Superior temporal gyrus (tissue), 1 donor: ENCODE measurements at regions not wholly inside any gene's neighbourhood (a gene's known extent, or its start where the extent isn't known, plus 50 kb on each side); places are given as distances from the start of the nearest gene placed in this dataset.

Experiments
- DNase-seq: peaks from one replicate; pipeline ENCODE4 v3.0.0-alpha.2; 2016; ENCODE audit errors: extremely low spot score

DNA sequence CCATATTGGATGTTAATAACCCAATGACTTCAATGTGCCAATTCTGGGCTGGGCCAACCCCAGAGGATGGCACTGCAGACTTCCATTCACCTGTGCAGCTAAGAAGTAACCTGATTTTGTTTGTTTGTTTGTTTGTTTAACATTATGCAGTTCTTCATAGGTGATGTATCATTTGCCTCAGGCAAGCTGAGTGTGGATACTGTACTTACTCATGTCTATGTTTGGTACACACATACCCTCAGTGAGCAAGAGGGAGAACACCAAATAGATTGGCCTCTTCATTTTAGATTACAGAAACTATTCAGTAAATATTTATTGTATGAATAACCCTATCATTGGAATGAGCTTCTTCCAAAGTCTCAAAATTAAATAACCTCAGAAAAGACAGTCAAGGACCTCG, 180.2 kb upstream of the SMC2 start:
- DNase-seq = no peak

DNA sequence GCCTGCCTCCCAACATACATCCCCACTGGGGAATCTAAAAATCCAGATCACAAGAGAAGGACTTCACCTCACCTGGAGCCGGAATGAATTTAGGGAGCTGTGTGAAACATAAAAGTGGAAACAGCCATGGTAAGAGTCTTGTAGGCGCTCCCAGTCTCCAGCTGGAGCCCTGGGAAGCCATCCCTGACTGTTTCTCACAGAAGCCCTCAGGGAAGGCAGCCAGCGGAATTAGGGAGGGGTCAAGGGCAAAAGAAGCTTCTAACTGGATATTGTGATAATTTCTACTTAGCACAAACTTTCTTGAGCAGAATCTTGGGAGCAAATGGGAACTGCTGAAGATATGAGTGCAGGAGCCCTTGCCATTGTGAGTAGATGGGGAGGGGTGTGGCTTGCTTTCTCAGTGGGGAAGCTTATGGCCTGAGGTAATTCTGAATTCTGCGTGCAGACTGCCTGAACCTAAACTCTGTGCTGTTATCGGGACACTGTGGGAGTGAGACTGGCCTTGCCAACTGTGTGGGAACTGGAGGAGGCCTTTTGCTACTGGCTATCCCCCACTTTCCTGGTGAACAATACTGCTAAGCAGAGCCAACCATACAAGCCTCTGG, 174.4 kb upstream of the SMC2 start:
- DNase-seq = no peak

DNA sequence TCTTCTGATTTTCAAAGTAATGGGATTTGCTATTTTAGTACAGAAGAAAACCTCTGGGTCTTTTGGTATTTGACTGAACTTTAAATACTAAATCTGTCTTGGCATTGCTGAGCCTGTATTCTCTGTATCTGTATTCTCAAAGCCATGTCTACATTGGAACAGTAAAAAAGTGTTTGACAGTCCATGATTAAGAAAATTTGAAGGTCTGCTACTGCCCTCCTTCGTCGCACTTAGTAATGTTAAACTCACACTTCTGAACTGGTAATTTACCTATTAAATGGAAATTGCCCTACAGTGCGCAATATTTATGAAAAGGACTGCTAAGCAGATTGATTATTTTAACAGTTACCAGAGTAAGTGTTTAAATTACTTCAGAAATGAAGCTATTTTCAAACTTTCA, 165.7 kb upstream of the SMC2 start:
- no peak for DNase-seq

DNA sequence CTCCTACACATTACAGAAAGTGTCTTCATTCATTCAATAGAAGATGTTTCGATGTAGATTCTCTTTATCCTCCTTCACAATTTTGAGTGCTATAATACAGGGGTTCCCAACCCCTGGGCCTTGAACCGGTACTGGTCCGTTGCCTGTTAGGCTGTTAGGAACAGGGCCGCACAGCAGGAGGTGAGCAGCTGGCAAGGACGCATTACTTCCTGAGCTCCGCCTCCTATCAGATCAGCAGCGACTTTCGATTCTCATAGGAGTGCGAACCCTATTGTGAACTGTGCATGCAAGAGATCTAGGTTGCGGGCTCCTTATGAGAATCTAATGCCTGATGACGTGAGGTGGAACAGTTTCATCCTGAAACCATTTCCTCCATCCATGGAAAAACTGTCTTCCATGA, 153.0 kb upstream of the SMC2 start:
- no peak for DNase-seq

DNA sequence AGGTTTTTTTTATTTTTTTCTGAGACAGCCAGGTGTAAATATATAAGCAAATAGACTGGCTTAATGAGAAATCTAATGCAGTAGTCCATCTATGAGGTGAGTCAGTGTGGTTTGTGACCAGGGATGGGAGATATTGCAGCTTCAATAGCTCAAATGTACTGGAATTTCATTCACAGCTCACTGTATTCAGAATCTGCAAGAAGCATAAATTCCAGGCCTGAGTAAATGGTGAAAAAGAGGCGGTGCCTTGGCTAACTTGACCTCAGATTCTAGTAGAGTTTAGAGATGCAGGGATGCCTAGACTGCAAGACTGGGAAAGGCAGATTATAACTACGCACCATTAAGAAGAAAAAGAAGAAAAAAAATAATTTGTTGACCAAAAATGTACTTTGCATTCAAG, 151.9 kb upstream of the SMC2 start:
- DNase-seq = no peak

DNA sequence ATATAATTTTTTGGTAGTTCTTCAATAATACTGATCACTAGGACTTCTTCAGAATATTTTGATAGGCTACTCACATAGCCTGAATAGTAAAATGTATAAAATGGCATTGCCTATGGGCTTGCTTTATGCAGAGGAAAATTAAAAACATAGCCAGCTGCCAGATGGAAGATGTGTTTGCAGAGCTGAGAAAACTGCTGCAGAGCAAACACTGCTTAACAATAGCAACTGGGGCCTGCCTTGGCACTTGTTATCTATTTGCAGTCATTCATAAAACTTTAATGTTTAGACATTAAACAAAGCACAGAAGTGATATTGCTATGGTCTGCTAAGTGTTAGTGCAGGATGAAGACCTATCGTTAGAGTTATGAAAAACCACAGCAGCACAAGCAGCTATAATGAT, 151.5 kb upstream of the SMC2 start:
- no peak for DNase-seq

DNA sequence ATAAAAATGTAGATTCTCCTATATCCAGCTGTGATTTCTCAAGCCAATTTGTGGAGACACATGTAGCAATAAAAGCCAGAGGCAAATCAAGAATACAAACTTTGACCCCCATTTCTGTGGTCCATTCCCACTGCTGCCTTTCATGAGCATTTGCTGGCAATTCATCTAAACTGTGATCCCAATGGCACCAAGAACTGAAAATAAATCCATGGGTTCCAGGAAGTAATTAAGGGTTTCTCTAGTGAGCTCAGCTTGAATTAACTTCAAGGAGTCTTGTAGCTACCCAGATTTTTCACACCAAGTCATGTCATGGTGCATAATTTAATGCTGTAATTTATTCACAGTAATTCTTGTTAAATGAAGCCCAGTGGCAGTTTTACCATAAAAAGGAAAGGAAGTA, 145.0 kb upstream of the SMC2 start:
- DNase-seq = no peak

DNA sequence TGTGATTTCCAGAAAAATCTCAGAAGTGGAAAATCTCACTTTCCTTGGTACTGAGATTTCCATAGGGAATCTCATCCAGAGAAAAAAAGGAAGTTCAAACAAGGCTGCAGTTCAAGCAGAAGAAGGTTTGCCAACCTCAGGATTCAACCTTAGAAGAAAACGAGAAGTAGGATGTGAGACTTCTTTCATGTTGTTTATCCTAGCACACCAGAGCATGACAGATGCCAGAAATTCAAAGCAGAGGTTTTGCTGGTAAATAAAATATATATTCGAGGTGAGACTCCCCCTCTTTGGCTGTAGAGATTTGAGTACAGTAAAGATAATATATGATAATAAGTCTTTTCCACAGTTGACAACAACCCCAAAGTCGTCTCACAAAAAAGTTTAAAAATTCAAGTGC, 116.9 kb upstream of the SMC2 start:
- DNase-seq = no peak

DNA sequence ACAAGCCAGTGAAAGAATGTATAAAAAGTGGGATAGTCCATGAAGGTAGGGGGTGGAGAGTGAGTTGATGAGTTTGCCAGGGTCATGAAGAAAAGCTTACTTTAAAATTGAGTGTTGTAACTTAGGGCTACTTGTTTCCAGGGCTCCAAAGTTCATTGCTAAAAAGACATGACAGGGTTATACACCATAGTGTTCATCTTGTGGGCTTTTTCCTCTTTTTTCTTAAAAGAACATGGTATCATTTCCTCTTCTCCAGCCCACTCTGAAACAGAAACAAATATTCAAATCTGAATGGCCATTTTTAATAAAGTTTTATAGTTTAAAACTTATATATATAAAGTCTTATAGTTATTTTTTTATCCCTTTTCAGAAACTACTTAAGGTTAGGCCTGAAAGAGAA, 115.7 kb upstream of the SMC2 start:
- no peak for DNase-seq

DNA sequence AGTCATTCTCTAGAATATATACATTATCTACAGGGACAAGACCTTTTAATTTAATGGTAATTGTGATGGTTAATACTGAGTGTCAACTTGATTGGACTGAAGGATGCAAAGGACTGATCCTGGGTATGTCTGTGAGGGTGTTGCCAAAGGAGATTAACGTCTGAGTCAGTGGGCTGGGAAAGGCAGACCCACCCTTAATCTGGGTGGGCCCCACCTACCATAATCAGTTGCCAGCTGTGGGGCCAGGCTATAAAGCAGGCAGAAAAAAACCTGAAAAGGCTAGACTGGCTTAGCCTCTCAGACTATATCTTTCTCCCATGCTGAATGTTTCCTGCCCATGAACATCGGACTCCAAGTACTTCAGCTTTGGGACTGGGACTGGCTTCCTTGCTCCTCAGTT, 112.2 kb upstream of the SMC2 start:
- no peak for DNase-seq

DNA sequence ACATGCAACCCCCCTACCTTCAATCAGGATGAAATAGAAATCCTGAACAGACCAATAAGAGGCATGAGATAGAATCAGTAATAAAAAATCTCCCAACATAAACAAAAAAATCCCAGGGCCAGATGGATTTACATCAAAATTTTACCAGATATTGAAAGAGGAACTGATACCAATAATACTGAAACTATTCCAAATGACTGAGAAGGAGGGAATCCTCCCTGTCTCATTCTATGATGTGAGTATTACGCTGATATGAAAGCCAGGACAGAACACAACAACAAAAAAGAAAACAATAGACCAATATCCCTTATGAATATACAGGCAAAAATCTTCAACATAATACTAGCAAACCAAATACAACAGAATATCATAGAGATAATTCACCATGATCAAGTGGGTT, 109.0 kb upstream of the SMC2 start:
- no peak for DNase-seq

DNA sequence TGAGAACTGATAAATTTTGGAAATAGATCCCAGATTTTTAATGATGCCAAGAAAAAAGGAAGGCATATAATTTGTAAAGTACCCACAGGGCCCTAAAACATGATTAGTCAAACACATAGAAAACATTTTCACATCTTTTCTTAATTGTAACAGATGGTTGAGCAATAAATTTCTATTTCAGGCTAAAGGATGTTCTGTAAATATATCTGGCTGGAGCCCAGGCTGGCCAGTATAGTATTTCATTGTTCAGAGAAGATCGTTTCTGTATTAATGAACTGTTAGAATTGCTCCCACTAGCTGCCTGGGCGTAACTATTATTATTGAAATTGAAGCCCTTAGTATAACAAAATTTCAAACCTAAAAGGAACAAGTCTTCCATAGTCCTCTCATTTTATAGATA, 105.3 kb upstream of the SMC2 start:
- DNase-seq = no peak

DNA sequence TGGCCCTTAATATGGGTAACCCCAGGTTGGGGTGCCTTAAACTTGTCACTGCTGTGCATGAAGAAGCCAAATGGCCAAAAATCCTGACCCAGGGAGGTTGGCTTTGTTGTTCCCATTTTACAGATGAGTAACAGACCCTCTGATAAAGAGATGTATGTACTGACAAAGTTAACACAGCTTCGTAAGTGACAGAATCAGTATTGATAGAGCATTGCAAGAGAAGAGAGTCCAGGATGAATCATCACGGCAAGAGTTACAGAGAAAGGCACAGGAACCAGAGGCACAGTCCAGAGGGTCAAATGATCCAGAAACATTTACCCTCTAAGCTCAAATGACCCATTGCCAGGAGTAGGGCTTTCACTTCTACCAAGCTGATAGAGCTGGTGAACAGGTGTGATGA, 103.8 kb upstream of the SMC2 start:
- DNase-seq = no peak

DNA sequence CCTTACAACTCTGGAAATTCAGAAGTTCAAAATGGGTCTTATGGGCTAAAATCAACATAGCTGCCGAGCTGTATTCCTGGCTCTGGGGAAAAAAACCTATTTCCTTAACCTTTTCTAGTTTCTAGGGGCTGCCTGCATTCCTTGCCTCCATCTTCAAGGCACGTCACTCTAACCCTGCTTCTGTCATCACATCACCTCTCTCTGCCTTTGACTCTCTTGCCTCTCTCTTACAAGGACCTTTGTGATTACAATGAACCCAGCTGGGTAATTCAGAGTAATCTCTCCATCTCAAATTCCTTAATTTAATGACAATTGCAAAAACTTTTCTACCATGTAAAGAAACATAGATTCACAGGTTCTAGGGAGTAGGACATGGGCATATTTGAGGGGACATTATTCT, 103.1 kb upstream of the SMC2 start:
- DNase-seq = no peak

DNA sequence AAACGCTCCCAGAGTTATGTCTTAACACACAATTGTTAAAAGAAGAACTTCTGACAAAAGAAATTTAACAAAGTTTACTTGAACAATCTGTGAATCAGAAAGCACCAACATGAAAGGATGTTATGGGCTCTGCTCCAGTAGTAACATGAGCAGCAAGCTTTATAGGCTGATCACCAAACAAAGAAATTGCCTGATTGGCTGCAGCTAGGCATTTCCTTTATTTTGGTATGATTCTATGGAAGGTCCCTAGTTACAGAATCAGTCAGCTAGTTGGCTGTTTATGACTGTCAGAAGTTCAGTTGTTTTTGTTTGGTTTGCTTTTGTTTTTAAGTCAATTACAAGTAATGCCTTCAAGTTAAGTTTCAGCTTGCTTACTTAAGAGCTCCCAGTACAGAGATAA, 102.4 kb upstream of the SMC2 start:
- DNase-seq = no peak

DNA sequence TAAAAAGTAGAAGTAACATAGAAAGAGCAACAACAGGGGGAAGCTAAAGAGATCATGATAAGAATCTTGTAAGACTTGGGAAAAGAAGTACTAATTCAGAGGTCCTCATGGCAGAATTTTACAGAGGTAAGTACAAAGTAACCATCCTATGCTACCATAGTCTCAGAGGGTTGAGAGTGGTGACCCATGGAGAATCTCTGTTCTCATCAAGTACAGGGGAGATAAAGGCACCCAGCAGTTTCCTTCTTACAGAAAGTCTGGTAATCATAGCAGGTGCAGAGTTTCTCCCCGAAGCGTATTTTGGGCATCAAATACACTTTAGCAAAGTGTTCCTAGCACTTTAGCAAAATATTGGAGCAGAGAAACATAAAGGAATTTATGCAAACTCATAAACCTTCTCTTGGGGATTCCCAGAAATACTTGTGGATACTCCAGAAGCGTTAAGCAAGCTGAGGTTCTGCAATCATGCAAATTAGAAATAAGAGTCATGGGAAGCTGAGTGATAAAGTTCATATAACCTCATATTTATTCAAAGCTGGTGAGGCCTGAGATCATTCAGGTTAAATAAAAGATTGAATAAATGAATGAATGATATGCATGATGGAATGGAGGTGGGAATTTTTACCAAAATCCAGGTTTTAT, 101.0 kb upstream of the SMC2 start:
- no peak for DNase-seq

DNA sequence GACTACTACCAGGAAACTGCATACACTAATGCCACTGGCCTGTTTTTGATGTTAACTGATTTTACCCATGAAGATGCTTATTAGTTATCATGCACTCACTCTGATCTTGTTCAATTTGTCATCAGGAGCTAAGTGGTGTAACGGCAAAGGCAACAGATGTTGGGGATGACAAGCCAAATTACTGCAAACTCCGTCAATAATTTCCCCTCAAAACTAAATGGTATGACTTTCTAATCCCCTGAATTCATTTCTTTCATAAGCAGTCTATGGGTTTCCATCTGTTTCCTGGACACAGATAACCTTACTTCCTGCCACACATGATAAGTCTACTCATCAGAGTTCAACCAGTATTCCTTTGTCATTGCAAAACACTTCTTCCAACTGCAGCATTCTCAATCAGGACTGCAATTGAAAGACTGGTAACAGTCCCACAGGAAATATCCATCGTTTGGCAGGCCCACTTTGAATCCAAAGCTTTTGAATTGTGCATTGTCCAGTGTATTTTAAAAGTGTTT, 96.2 kb upstream of the SMC2 start:
- DNase-seq = no peak

DNA sequence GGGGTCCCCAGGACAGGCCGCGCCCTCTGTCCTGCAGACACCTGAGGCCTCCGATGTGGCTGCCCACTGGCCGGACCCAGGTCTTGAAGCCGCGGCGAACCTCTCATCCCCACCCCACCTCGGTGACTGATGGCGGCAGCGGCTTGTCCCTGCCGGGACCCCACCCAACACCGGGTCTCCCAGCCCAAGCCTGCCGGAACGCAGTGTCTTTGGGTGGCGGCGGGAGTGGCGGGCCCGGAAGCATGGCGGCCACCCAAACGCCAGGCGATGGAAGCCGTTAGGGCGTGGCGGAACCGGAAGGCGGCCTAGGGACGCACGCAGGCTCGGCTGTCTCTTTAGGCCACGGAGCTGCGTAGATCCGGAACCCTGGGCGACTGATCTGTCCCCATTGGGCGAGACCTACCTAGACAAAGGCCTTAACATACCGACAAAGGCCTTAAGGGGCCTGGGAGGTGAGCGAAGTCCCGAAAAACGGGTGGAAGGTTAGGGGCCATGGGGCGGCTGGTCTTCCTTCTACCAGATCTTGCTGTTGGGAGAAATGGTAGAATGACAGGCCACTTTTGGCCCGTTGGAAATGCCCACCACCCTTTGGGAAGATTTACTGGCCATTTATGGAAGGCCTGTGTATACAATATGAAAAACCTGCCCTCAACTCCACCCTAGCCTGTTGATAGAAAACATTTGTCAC, 94.6 kb upstream of the SMC2 start:
- DNase-seq = no peak

DNA sequence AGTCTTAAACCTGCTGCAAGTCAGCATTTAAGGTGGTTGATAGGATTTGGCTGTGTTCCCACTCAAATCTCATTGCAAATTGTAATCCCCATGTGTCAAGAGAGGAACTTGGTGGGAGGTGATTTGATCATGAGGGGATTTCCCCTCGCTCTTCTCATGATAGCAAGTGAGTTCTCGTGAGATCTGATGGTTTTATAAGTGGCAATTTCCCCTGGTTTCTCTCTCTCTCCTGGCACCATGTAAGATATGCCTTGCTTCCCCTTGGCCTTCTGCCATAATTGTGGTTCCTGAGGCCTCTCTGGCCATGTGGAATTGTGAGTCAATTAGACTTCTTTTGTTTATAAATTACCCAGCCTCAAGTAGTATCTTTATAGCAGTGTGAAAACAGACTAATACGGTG, 84.3 kb upstream of the SMC2 start:
- no peak for DNase-seq

DNA sequence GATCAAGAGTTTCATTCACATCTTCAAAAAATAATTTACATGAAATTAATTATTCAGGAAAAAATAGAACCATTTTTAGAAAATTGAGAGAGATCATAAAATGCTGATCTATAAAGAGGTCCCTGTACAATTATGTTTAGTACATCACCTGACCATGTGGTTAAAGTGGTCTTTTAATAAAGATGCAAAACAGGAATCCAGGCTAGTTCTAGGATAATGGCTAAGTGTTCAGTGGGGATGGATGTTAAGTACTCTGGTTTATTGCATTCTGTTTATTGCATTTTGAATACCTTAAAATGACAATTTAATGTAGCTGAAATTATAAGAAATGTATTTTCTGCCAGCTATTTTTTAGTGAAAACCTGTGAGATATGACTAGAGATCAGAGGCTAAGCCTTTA, 72.0 kb upstream of the SMC2 start:
- no peak for DNase-seq

DNA sequence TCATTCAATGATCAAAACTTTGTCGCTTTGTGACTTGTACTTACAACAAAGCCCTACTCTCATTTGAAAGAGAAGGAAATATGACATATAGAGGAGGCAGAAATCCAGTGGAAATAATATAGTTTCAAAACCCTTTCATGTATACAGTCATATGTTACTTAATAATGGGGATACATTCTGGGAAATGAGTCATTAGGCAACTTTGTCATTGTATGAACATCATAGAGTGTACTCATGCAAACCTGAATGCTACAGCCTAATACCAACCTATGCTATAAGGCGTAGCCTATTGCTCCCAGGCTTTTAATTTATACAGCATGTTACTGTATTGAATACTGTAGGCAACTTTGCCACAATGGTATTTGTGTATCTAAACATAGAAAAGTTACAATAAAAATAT, 69.0 kb upstream of the SMC2 start:
- DNase-seq = no peak

DNA sequence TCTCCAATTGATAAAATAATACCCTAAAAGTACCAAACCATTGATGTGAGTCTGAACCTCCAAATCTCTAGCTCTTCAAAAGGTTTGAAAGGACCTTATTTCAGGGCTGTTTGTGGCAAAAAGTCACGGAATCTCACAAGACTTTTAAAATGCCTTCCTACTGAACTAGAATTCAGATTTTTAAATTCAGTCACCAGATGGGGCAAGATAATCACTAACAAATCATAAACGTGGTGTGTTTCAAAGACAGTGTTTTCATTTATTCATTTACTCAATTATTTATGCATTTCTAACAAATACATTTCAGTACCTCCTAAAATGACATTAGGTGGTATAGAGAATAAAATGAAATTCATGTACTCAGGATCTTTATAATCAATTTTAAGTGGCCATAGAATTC, 68.2 kb upstream of the SMC2 start:
- DNase-seq = no peak

DNA sequence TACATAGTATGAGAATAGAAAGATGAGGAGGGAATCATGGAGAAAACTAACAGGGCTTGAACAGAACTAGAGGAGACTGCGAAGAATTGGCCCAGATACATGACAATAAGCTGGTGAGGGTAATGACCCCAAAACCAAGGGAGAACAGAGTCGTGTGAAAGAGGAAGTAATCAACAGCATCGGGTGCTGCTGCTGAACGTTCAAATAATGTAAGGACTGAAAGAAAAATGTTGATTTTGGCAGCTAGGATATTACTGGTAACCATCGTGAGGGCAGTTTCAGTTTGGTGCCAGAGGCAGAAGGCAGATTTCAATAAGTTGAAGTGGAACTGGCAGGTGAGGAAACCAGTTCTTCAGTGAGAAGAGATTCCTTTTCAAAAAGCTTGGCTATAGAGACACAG, 66.8 kb upstream of the SMC2 start:
- no peak for DNase-seq
